ENCODE measurements at regions not wholly inside any gene's neighbourhood (a gene's known extent, or its start where the extent isn't known, plus 50 kb on each side); places are given as distances from the start of the nearest gene placed in this dataset.

DNA sequence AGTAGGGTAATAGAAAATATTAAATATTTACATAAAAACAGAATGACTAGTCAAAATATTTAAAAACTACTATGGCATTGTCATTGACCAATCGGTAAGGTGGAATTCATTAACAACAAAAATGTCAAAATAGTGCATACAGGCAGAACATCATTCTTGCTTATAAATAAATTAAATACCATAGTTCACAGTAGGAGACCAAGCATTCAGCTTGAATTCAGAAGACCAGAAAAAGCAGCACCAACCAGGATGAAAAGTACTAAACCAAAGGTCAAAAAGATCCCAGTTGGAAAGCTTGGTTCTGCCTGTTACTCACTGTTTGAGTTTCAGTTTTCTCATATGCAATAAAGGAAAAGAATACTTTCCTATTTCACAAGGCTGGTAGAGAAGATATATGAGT lies 244.3 kb downstream of the OSR1 start:
- H3K79me1 ChIP-seq (ENCODE audit: low read depth in 1 of 2, low read length in 2 of 2): no peaks in the 10 kb centered on the region
- H3K4me2 ChIP-seq (ENCODE audit: low read depth, low read length): no peak overlapping the region
- no peak for DNase-seq
- H3K23ac ChIP-seq (ENCODE audit: low read depth, low read length): no peak overlapping the region
- TF ChIP-seq, protein P1, sequence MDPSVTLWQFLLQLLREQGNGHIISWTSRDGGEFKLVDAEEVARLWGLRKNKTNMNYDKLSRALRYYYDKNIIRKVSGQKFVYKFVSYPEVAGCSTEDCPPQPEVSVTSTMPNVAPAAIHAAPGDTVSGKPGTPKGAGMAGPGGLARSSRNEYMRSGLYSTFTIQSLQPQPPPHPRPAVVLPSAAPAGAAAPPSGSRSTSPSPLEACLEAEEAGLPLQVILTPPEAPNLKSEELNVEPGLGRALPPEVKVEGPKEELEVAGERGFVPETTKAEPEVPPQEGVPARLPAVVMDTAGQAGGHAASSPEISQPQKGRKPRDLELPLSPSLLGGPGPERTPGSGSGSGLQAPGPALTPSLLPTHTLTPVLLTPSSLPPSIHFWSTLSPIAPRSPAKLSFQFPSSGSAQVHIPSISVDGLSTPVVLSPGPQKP (IDR thresholded peaks at IDR 0.05; ENCODE audit: borderline replicate concordance, low read depth, low read length): no peak
- TF ChIP-seq CEBPB (IDR thresholded peaks at IDR 0.05; ENCODE audit: low read depth, low read length) (no peak), NFE2L2 (IDR thresholded peaks at IDR 0.05; ENCODE audit: low read depth, low read length) (no peak)
- H4K5ac ChIP-seq (ENCODE audit: low read depth, low read length): no peak overlapping the region
- H3K27ac ChIP-seq (ENCODE audit: insufficient read depth, low read length): no peak overlapping the region
- H3K4me3 ChIP-seq (ENCODE audit: insufficient read depth, low read depth, low read length): no peak overlapping the region
- H3K9me3 ChIP-seq (ENCODE audit: control insufficient read depth, insufficient read depth, low read length): no peaks in the 10 kb centered on the region
- no peak for ATAC-seq (ENCODE audit: low read depth)
- intact Hi-C loops (cut with micrococcal nuclease) (no loop called here), dilution Hi-C loops (cut with HindIII; ENCODE audit: low sequenced_read_pairs, unreplicated experiment) (no loop called here), in situ Hi-C loops (cut with MboI; ENCODE audit: low sequenced_read_pairs) (no loop called here)
- H3K4ac ChIP-seq (ENCODE audit: low read depth, low read length): no peak overlapping the region
- no peak overlapping the region for H2AK9ac ChIP-seq (replicated peaks; ENCODE audit: low read depth, low read length, poor library complexity)
- no TSS peak for BruUV-seq (replicated peaks)
- no peak overlapping the region for H2BK5ac ChIP-seq (ENCODE audit: low read depth, low read length, poor library complexity, severe bottlenecking)
- no peaks in the 10 kb centered on the region for H3K36me3 ChIP-seq (ENCODE audit: control insufficient read depth, insufficient read depth, low read length)
- H3K18ac ChIP-seq (ENCODE audit: low read depth, low read length): no peak overlapping the region
- no peaks in the 10 kb centered on the region for H4K20me1 ChIP-seq (ENCODE audit: insufficient read depth, low read length)
- H4K91ac ChIP-seq (ENCODE audit: insufficient read depth, low read depth, low read length): no peak overlapping the region
- no peak overlapping the region for H2BK15ac ChIP-seq (ENCODE audit: low read depth, low read length)
- ChIA-PET POLR2A (ENCODE audit: unreplicated experiment) (no interaction called here), CTCF (no interaction called here)
- no peak overlapping the region for H2AK5ac ChIP-seq (ENCODE audit: low read depth, low read length)
- no CpG with 5 or more reads among the region's 1 CpG for WGBS, 2 experiments (ENCODE audit: extremely low coverage in 2 of 2, insufficient read length in 1 of 2)
- no peaks in the 10 kb centered on the region for H3K27me3 ChIP-seq (ENCODE audit: control insufficient read depth, insufficient read depth, low read length)
- no peaks in the 10 kb centered on the region for H3K4me1 ChIP-seq (ENCODE audit: control insufficient read depth, insufficient read depth, low read length)
- H2BK20ac ChIP-seq (ENCODE audit: low read depth, low read length): no peak overlapping the region
- no peak overlapping the region for H3K9ac ChIP-seq (ENCODE audit: low read depth, low read length)
- H3K14ac ChIP-seq (replicated peaks; ENCODE audit: low read depth, low read length): no peak overlapping the region
- no peaks in the 10 kb centered on the region for H3K9me1 ChIP-seq (ENCODE audit: insufficient read depth, low read length)
- H4K8ac ChIP-seq (ENCODE audit: low read depth in 2 of 2, low read length in 2 of 2): no peak overlapping the region
- no peak overlapping the region for H2AFZ ChIP-seq (replicated peaks; ENCODE audit: low read length, poor library complexity)
- H3K56ac ChIP-seq (ENCODE audit: extremely low read depth, insufficient read depth, low read length): no peak overlapping the region
- H2BK120ac ChIP-seq (ENCODE audit: low read depth, low read length): no peak overlapping the region

Data from IMR-90 (cell line).